Activated T-helper 2 cell treated with anti-CD3 and anti-CD28 coated beads, Interferon-gamma antibody, Interleukin-2, Interleukin-4, amounts not matched to agents 10 μg/mL and 5 μg/mL and 100 μg/mL, durations not matched to agents 14 hours and 24 hours and 36 hours (primary cell): ENCODE measurements at regions not wholly inside any gene's neighbourhood (a gene's known extent, or its start where the extent isn't known, plus 50 kb on each side); places are given as distances from the start of the nearest gene placed in this dataset.

ENCODE experiments used
- DNase-seq: peaks from one replicate; pipeline ENCODE4 v3.0.0; 2021; ENCODE audit warnings: low spot score
- H3K27ac Mint-ChIP-seq: one replicate; pipeline ENCODE4 v1.8.0; 2021; ENCODE audit warnings: mixed read lengths
- H3K27me3 Mint-ChIP-seq: one replicate; pipeline ENCODE4 v1.8.0; 2021; ENCODE audit warnings: low read depth, mixed read lengths
- H3K36me3 Mint-ChIP-seq: one replicate; pipeline ENCODE4 v1.8.0; 2021; ENCODE audit warnings: low read depth, mixed read lengths
- H3K4me1 Mint-ChIP-seq: one replicate; pipeline ENCODE4 v1.8.0; 2021; ENCODE audit warnings: low read depth, mixed read lengths
- H3K4me3 Mint-ChIP-seq: one replicate; pipeline ENCODE4 v1.8.0; 2021; ENCODE audit warnings: low read depth, mild to moderate bottlenecking, moderate library complexity, mixed read lengths
- H3K9me3 Mint-ChIP-seq: one replicate; pipeline ENCODE4 v1.8.0; 2021; ENCODE audit warnings: mixed read lengths
- intact Hi-C: fragments of 100-400 bp; cut with micrococcal nuclease; formaldehyde crosslinking; loops from one replicate; pipeline ENCODE4 v1.15.1; 2023

DNA sequence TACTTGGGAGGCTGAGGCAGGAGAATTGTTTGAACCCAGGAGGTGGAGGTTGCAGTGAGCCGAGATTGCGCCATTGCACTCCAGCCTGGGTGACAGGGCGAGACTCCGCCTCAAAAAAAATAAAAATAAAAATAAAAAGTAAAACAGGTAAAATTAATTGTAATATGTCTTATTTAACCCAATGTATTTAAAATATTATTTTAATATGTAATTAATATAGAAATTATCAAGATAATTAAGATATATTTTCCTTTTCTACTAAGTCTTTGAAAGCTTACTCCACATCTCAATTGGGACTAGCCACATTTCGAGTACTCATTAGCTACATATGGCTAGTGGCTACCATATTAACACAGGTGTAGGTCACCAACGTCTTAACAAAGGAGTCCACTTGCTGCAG is 61.6 kb upstream of the IPO9 start:
- Mint-ChIP-seq H3K9me3 (no peaks in the 10 kb centered on the region), H3K27ac (no peak overlapping the region), H3K27me3 (peaks cover 7% of the 10 kb centered on the region), H3K4me3 (no peak overlapping the region), H3K36me3 (no peaks in the 10 kb centered on the region), H3K4me1 (no peaks in the 10 kb centered on the region)
- no peak for DNase-seq
- intact Hi-C loops, result no loop called here

- H3K36me3 Mint-ChIP-seq, result no peaks in the 10 kb centered on the region
- no peak for DNase-seq
- no peaks in the 10 kb centered on the region for H3K4me1 Mint-ChIP-seq
- intact Hi-C loops, result no loop called here
- no peaks in the 10 kb centered on the region for H3K9me3 Mint-ChIP-seq
- peaks cover 8% of the 10 kb centered on the region for H3K27me3 Mint-ChIP-seq
- no peak overlapping the region for H3K27ac Mint-ChIP-seq
- no peak overlapping the region for H3K4me3 Mint-ChIP-seq
These were observed 59.9 kb upstream of the IPO9 start for GRCh38 chr1:201769072-201769471.

- DNase-seq, result no peak
- no peaks in the 10 kb centered on the region for H3K36me3 Mint-ChIP-seq
- no peak overlapping the region for H3K27ac Mint-ChIP-seq
- no peaks in the 10 kb centered on the region for H3K9me3 Mint-ChIP-seq
- H3K27me3 Mint-ChIP-seq, result peaks cover 12% of the 10 kb centered on the region
- H3K4me3 Mint-ChIP-seq, result no peak overlapping the region
- intact Hi-C loops, result no loop called here
- H3K4me1 Mint-ChIP-seq, result no peaks in the 10 kb centered on the region
These were observed 59.0 kb upstream of the IPO9 start for GRCh38 chr1:201769966-201770365.

DNA sequence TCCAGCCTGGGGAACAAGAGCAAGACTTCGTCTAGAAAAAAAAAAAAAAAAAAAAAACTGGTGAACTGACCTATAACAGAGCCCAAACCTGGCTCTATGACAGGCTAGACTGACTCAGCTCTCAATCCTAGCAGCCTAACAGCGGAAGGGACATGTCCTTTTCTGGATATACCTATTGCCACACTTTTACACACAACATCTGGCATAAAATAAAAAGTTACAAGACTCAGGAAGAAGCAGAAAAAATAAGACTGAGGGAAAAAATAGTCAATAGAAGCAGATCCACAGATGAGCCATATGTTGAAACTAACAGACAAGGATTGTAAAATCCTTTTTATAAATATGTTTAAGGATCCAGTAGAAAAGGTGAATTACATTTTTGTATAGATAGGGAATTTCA is 57.5 kb upstream of the IPO9 start:
- Mint-ChIP-seq H3K27ac (no peak overlapping the region), H3K4me1 (no peaks in the 10 kb centered on the region), H3K9me3 (no peaks in the 10 kb centered on the region), H3K4me3 (no peak overlapping the region), H3K27me3 (peaks cover 9% of the 10 kb centered on the region), H3K36me3 (no peaks in the 10 kb centered on the region)
- intact Hi-C loops, result no loop called here
- DNase-seq, result no peak

DNA sequence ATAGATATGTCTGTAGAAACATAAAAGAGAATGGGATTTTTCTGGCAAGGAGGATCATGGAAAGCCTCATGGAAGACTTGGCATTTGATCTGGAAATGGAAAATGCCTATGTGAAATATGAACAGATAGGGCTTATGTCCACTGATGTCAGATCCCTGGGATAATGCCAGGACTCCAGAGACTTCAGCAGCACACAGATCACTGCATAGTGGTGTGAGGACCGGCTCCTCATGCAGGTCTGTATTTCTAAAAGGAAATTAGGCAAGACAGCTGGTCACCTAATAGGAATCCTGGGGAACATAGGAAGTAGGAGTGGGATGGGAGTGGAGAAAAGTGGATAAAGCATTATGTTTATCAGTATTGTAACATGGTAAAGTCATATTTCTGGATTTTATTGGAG is 56.8 kb upstream of the IPO9 start:
- no peaks in the 10 kb centered on the region for H3K9me3 Mint-ChIP-seq
- H3K4me3 Mint-ChIP-seq, result no peak overlapping the region
- H3K4me1 Mint-ChIP-seq, result no peaks in the 10 kb centered on the region
- H3K36me3 Mint-ChIP-seq, result no peaks in the 10 kb centered on the region
- no peak for DNase-seq
- intact Hi-C loops, result no loop called here
- no peak overlapping the region for H3K27ac Mint-ChIP-seq
- H3K27me3 Mint-ChIP-seq, result peaks cover 15% of the 10 kb centered on the region

- H3K27me3 Mint-ChIP-seq, result peaks cover 18% of the 10 kb centered on the region
- no peaks in the 10 kb centered on the region for H3K4me1 Mint-ChIP-seq
- intact Hi-C loops, result no loop called here
- no peak overlapping the region for H3K27ac Mint-ChIP-seq
- no peaks in the 10 kb centered on the region for H3K9me3 Mint-ChIP-seq
- H3K36me3 Mint-ChIP-seq, result no peaks in the 10 kb centered on the region
- no peak overlapping the region for H3K4me3 Mint-ChIP-seq
- DNase-seq, result no peak
These were observed 55.2 kb upstream of the IPO9 start for GRCh38 chr1:201773764-201774163.

GRCh38 chr1:201774224-201774982 is 54.6 kb upstream of the IPO9 start:
- H3K9me3 Mint-ChIP-seq, result no peaks in the 10 kb centered on the region
- no peak overlapping the region for H3K4me3 Mint-ChIP-seq
- DNase-seq, result no peak
- H3K4me1 Mint-ChIP-seq, result no peaks in the 10 kb centered on the region
- H3K27me3 Mint-ChIP-seq, result peaks cover 18% of the 10 kb centered on the region
- intact Hi-C loops, result no loop called here
- no peaks in the 10 kb centered on the region for H3K36me3 Mint-ChIP-seq
- no peak overlapping the region for H3K27ac Mint-ChIP-seq

DNA sequence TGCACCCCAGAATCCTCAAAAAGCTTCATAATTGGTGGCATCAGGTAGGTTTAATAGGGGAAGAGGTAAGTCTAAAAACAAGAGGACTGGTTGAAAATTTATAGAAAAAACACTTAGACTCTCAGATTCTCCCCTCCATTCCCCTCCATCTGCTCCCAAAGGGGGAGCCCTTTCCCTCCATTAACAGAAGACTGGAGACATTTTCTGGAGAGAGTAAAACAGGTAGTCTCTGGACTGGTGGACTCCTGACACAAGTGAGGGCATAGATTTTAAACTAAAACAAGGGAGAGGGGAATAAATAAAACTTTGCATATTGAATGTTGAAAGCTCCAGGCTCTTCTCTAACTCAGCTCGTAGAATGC is 54.0 kb upstream of the IPO9 start:
- intact Hi-C loops, result no loop called here
- DNase-seq, result no peak
- Mint-ChIP-seq H3K27me3 (peaks cover 18% of the 10 kb centered on the region), H3K9me3 (no peaks in the 10 kb centered on the region), H3K36me3 (no peaks in the 10 kb centered on the region), H3K27ac (no peak overlapping the region), H3K4me3 (no peak overlapping the region), H3K4me1 (no peaks in the 10 kb centered on the region)

DNA sequence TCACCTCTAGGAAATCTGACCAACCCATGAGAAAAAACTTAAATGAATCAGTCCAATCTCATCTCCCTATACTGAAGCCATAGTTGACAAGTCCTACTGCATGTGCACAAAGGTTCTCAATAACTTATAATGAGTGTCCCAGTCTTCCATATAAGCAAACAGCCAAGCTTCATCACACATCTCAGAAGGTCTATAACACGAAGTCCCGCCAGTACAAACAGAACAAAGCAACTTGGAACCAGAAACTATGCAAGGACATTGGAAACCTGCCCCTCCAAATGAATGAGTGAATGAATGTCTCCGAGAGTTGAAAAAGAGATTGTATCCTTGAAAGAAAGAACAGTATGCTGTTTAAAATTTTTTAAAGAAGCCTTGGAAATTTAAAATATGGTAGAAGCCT is 53.6 kb upstream of the IPO9 start:
- intact Hi-C loops, result no loop called here
- no peaks in the 10 kb centered on the region for H3K9me3 Mint-ChIP-seq
- H3K36me3 Mint-ChIP-seq, result no peaks in the 10 kb centered on the region
- no peaks in the 10 kb centered on the region for H3K4me1 Mint-ChIP-seq
- H3K4me3 Mint-ChIP-seq, result no peak overlapping the region
- H3K27ac Mint-ChIP-seq, result no peak overlapping the region
- H3K27me3 Mint-ChIP-seq, result peaks cover 18% of the 10 kb centered on the region
- no peak for DNase-seq

DNA sequence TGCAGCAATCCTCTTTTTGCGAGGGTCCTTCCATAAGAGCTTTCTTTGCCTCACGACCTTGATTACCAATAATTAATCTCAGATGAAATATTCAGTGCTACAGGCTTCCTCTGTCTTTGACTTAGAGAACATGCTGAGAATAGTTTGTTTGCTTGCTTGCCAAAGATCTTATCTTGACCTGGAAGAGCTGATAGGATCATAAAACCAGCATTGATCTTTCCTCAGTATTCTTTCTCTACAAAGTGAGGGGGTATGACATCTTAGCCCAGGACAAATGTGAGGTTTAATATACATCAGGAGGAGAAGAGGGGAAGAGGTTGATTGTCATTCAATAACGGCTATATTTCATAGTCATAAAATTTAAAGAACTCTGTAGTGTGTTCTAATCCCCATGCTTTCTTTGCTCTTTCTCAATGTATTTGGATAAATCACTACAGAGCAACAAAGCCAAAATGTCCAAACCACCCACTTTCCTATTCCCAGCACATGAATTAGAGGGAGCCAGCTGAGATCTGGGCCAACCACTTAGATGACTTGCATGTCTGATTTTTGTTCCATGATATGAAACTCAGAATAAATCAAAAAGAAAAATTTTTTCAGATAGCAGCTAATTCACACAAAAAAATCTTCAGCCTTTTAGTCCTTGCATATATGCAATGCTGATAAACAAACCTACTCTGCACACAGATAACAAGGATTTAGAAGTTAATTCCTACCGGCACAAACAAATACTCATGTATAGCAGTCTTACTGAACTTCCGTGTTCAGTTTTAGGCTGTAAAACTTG is 50.5 kb upstream of the IPO9 start:
- Mint-ChIP-seq H3K4me3 (no peak overlapping the region), H3K9me3 (no peaks in the 10 kb centered on the region), H3K36me3 (no peaks in the 10 kb centered on the region), H3K27ac (no peak overlapping the region), H3K27me3 (peaks cover 15% of the 10 kb centered on the region), H3K4me1 (no peaks in the 10 kb centered on the region)
- no peak for DNase-seq
- intact Hi-C loops, result no loop called here
